HG02763 (cell line): ENCODE measurements at regions not wholly inside any gene's neighbourhood (a gene's known extent, or its start where the extent isn't known, plus 50 kb on each side); places are given as distances from the start of the nearest gene placed in this dataset.
"Not testable (repeated sequence)": the region's sequence is repeated elsewhere in the genome, so short reads cannot be mapped to it uniquely, and the experiment has no call there.

ENCODE experiments used
- ATAC-seq: cut with Tn5 transposase; IDR thresholded peaks from one replicate; pipeline ENCODE4 v1.9.1; 2021; ENCODE audit warnings: mild to moderate bottlenecking, moderate library complexity; ENCODE audit not compliant: unreplicated experiment

DNA sequence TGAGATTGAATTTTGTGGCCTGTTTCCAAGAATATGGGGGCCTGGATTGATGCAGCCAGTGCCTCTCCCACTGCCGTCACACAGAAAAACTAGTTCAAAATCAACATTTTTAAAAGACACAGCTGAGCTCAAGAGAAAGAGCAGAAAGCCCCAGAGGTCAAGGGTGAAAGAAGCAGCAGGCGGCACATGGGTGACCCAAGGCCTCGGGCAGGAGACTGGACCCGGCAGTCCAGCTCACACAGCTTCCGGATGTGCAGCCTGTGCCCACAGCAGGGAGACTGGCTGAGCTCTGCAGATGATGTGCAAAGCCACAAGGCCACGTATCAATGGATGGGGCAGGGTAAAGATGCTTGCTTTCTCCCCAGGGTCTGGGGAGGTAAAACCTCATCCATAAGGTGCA lies 50.4 kb upstream of the RNF32 start:
- no peak for ATAC-seq

DNA sequence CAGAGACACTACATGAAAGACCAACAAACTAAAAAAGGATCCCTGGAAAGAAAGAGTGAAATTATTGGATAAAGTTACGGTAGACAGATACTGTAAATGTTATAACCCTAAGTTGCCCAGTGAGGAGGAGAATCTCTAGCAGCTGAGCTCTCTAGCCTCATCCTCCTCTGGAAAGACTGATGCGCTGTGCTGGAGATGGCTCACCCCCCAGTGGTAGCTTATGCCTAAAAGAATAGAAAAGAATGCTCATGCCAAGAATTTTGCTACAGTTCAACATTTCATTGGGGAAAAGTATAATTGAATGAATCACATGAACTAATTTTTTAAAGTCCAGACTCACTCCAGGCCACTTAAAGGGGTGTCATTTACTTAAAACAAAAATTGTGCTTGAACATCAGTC lies 50.8 kb upstream of the RNF32 start:
- ATAC-seq: no peak

GRCh38 chr7:156585926-156586325 lies 54.6 kb upstream of the RNF32 start:
- no peak for ATAC-seq

GRCh38 chr7:156585025-156585648 lies 55.4 kb upstream of the RNF32 start:
- ATAC-seq: no peak

GRCh38 chr7:156582591-156583123 lies 57.9 kb upstream of the RNF32 start:
- ATAC-seq: no peak

GRCh38 chr7:156580036-156580435 lies 60.5 kb upstream of the RNF32 start:
- no peak for ATAC-seq

DNA sequence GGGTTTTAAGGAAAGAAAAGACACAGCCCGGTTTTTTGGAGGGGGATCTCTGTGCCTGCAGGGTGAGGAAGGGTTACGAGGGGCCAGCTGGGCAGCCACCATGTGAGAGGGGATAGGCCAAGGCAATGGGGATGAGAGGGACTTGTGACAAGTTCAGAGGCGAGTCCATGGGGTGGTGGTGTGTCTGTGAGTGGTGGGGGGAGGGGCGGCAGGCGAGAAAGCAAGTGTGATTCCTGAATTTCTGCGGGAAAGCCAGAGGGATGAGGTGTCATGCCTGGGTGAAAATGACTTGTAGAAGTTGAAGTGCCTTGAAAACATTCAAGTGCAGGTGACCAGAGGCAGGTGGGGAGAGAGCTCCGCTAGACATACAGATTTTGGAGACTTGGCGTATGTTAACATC lies 61.0 kb upstream of the RNF32 start:
- ATAC-seq: no peak

GRCh38 chr7:156578978-156579430 lies 61.6 kb upstream of the RNF32 start:
- no peak for ATAC-seq

DNA sequence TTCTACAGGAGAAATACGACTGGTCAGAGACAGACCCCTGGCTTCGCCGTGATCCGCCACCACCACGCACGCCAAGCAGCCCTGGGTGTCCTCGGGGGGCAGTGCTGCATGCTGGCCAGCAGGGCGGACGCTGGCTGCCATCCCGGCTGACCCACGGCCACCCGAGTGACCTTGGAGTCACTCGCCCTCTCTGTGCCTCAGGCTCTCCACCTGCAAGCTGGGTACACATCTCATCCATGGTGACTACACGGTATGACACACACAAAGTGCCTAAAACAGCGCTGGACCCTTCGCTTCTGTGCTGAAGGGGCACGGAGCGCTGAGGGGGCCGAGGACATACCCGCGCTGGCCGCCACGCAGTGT lies 62.0 kb upstream of the RNF32 start:
- ATAC-seq: no peak

DNA sequence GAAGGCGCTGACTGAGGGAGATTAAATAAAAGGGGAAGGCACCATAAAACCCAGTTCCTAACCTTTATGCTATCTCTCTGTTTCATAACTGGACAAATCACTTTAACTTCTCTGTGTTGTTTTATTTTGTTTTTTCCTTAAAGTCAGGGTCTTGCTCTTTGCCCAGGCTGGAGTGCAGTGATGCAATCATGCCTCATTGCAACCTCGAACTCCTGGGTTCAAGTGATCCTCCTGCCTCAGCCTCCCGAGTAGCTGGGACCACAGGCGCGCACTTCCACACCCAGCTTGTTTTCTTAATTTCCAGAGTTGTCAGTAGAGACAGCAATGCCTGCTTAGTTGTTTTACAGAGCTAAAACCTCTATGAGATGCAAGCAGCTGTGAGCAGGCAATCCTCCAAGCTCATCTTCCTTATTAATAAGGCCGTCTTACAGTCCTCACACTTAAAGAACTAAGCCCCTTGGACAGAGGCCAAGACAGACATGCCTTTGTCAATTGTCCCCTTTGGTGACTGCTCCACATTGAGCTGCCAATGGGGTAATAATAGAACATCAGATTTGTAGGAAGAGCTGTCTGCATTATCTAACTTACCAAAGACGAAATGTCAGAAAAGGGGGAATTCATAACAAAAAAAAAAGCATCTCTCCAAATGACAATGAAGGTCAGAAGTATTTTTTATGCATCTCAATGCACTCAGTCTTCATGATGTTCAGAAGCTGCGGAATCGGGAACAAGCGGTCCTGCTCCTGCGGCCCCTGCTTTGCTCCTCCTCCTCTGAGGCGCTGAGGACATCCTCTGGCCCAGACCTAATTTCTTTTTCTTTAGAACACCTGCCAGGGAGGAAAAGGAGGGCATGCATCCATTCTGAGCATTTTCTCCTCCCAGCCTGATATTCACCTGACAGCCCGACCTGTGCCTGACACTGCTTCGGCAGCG lies 62.7 kb upstream of the RNF32 start:
- ATAC-seq: no peak

GRCh38 chr7:156576216-156577058 lies 64.1 kb upstream of the RNF32 start:
- no peak for ATAC-seq

GRCh38 chr7:156568258-156568657 lies 72.3 kb upstream of the RNF32 start:
- ATAC-seq: no peak

- ATAC-seq: no peak
Measured at GRCh38 chr7:156566812-156567549, 73.6 kb upstream of the RNF32 start.

- ATAC-seq: not testable (repeated sequence)
Measured at GRCh38 chr7:156565002-156565401, 75.6 kb upstream of the RNF32 start.

DNA sequence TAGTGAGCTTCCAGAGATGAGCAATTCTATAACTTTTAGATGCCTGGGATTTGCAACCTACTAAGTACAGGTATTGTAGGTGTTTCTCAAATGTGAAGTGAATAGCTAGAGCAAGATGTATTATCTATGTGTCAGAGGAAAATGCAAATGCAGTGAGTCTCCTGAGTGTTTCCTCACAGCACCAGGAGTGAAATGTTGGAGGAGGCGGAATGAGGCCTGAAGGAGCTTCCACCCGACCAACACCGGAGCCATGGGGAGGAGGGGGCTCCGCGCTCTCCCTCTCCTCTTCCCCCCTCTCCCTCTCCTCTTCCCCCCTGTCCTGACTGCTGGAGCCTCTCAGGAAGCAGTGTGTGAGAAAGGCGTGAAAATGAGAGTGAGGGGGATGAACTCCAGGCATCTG lies 79.9 kb upstream of the RNF32 start:
- no peak for ATAC-seq

DNA sequence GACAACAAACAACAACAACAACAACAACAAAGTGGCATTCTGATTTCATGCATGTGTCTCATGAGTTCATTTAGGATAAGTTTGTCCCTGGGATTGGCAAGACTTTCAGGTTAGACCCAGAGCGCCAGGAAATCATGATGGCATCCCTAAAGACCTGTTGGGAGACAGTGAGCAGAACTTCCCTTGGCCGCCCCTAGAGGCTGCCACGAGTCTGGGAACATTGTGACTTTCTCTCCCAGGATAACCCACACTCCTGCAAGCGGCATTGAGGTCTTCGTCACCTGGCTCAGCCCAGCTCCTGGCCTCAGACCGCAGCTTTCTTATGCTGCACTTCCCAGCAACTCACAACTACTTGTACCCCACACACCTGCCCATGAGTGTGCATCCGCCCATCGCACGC lies 80.5 kb upstream of the RNF32 start:
- no peak for ATAC-seq

GRCh38 chr7:156559001-156559400 lies 81.6 kb upstream of the RNF32 start:
- ATAC-seq: no peak

GRCh38 chr7:156558198-156558597 lies 82.4 kb upstream of the RNF32 start:
- no peak for ATAC-seq

- ATAC-seq: no peak
Measured at GRCh38 chr7:156556083-156556482, 84.5 kb upstream of the RNF32 start.

DNA sequence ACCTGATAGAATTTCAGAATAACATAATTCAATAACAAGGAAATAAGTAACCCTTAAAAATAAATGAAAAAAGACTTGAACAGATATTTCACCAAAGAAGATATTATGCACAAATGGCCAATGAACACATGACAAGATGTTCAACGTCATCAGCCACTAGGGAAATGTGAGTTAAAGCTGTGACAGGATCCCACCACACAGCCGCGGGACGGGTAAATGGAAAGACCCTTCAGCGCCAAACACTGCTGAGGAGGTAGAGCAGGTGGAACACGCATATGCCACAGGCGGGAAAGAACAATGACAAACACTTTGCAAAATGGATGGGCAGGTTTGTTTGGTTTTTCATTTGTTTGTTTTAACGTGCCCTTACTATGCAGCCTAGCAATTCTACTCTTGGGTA lies 86.1 kb upstream of the RNF32 start:
- ATAC-seq: no peak

DNA sequence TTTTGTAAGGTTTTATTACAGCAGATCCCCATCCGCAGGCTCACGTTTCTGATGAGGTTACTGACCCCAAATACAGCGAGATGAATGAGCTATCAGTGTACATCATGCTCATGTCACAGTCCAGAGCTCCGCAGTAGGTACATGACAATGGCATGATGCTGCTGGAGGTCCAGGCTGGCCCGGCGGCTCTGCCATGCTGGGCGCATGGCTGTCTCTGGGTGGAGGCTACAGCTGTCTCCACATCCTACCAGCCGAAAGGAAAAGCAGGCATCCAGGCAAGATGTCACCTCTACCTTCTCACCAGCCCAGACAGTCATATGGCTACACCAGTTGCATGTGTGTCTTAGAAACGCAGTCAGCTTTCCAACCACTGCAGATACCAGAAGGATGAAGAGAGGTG lies 90.9 kb upstream of the RNF32 start:
- ATAC-seq: no peak
